HG02981 (cell line): ENCODE measurements at regions not wholly inside any gene's neighbourhood (a gene's known extent, or its start where the extent isn't known, plus 50 kb on each side); places are given as distances from the start of the nearest gene placed in this dataset.
"Not testable (repeated sequence)": the region's sequence is repeated elsewhere in the genome, so short reads cannot be mapped to it uniquely, and the experiment has no call there.

ENCODE experiments used
- ATAC-seq: cut with Tn5 transposase; IDR thresholded peaks from one replicate; pipeline ENCODE4 v1.9.1; 2021; ENCODE audit warnings: mild to moderate bottlenecking, moderate library complexity; ENCODE audit not compliant: unreplicated experiment

- no peak for ATAC-seq
Observed at GRCh38 chr16:88298181-88298832, 84.5 kb upstream of the ZNF469 start.

- no peak for ATAC-seq
Observed at GRCh38 chr16:88298833-88299745, 83.7 kb upstream of the ZNF469 start.

- ATAC-seq: no peak
Observed at GRCh38 chr16:88299751-88300462, 82.9 kb upstream of the ZNF469 start.

- ATAC-seq: no peak
Observed at GRCh38 chr16:88300463-88300835, 82.3 kb upstream of the ZNF469 start.

GRCh38 chr16:88301431-88301830 lies 81.3 kb upstream of the ZNF469 start:
- no peak for ATAC-seq

GRCh38 chr16:88301886-88302285 lies 80.9 kb upstream of the ZNF469 start:
- ATAC-seq: no peak

GRCh38 chr16:88302666-88303065 lies 80.1 kb upstream of the ZNF469 start:
- no peak for ATAC-seq

GRCh38 chr16:88303405-88303804 lies 79.4 kb upstream of the ZNF469 start:
- no peak for ATAC-seq

- ATAC-seq: no peak
Observed at GRCh38 chr16:88303890-88304819, 78.6 kb upstream of the ZNF469 start.

GRCh38 chr16:88305176-88305575 lies 77.6 kb upstream of the ZNF469 start:
- no peak for ATAC-seq

- ATAC-seq: no peak
Observed at GRCh38 chr16:88306411-88306810, 76.3 kb upstream of the ZNF469 start.

- ATAC-seq: no peak
Observed at GRCh38 chr16:88306860-88307545, 75.8 kb upstream of the ZNF469 start.

GRCh38 chr16:88308441-88309173 lies 74.2 kb upstream of the ZNF469 start:
- ATAC-seq: no peak

- no peak for ATAC-seq
Observed at GRCh38 chr16:88309174-88309907, 73.4 kb upstream of the ZNF469 start.

- no peak for ATAC-seq
Observed at GRCh38 chr16:88309908-88310265, 72.9 kb upstream of the ZNF469 start.

- no peak for ATAC-seq
Observed at GRCh38 chr16:88310796-88311605, 71.8 kb upstream of the ZNF469 start.

- not testable (repeated sequence) for ATAC-seq
Observed at GRCh38 chr16:88311860-88312259, 70.9 kb upstream of the ZNF469 start.

GRCh38 chr16:88312732-88313131 lies 70.0 kb upstream of the ZNF469 start:
- ATAC-seq: no peak
